ENCODE measurements at regions not wholly inside any gene's neighbourhood (a gene's known extent, or its start where the extent isn't known, plus 50 kb on each side); places are given as distances from the start of the nearest gene placed in this dataset.

DNA sequence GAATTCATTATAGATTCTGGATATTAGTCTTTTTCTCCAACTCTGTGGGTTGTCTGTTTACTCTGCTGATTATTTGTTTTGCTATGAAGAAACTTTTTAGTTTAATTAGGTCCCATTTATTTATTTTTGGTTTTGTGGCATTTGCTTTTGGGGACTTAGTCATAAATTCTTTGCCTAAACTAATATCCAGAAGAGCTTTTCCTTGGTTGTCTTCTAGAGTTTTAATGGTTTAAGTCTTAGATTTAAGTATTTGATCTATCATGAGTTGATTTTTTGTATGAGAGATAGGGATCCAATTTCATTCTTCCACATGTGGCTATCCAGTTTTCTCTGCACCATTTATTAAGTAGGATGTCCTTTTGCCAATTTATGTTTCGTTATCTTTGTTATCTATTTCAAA is 683.4 kb upstream of the FBXO33 start:
- Histone ChIP-seq H2AFZ (ENCODE audit: low read depth) (no peak overlapping the region), H3K9ac (no peak overlapping the region), H3K4me2 (no peak overlapping the region), H3K36me3 (replicated peaks in 1 of 2; ENCODE audit: control insufficient read depth in 1 of 2, insufficient read depth in 2 of 2, low read length in 1 of 2) (no peaks in the 10 kb centered on the region), H3K9me3 (no peaks in the 10 kb centered on the region), H3K27me3 (ENCODE audit: insufficient read depth) (no peaks in the 10 kb centered on the region), H3K27ac (ENCODE audit: low read depth in 2 of 2, low read length in 1 of 2) (no peak overlapping the region), H3K4me3 (ENCODE audit: low read depth in 2 of 2, low read length in 1 of 2) (no peak overlapping the region), H3F3A (replicated peaks; ENCODE audit: insufficient read depth) (no peaks in the 10 kb centered on the region), H3K4me1 (ENCODE audit: control insufficient read depth in 1 of 2, insufficient read depth in 2 of 2, low read depth in 1 of 2, low read length in 1 of 2) (no peaks in the 10 kb centered on the region), H3K79me2 (ENCODE audit: insufficient read depth) (no peaks in the 10 kb centered on the region), H4K20me1 (ENCODE audit: insufficient read depth) (no peaks in the 10 kb centered on the region), H3K9me2 (no peaks in the 10 kb centered on the region)
- no peak for TF ChIP-seq TAF1 (IDR thresholded peaks at IDR 0.05; ENCODE audit: borderline replicate concordance, low read depth, low read length)
- no peak for TF ChIP-seq NRF1 (IDR thresholded peaks at IDR 0.05; ENCODE audit: low read depth, low read length)
- TF ChIP-seq RXRA (IDR thresholded peaks at IDR 0.05; ENCODE audit: borderline replicate concordance, low read depth): no peak
- TF ChIP-seq TEAD4 (IDR thresholded peaks at IDR 0.05; ENCODE audit: borderline replicate concordance, insufficient read depth): no peak
- no peak for TF ChIP-seq TCF12 (IDR thresholded peaks at IDR 0.05)
- no peak for TF ChIP-seq FOXJ3 (CRISPR knock-in tag; IDR thresholded peaks at IDR 0.05)
- no peak for TF ChIP-seq REST (IDR thresholded peaks at IDR 0.05; ENCODE audit: low read depth, low read length)
- no peak for TF ChIP-seq MXI1 (IDR thresholded peaks at IDR 0.05; ENCODE audit: low read depth, low read length)
- no peak for TF ChIP-seq FOSL2 (IDR thresholded peaks at IDR 0.05; ENCODE audit: borderline replicate concordance, low read depth)
- TF ChIP-seq CHD2 (IDR thresholded peaks at IDR 0.05; ENCODE audit: low read length, partially characterized antibody): no peak
- TF ChIP-seq YY1 (IDR thresholded peaks at IDR 0.05; ENCODE audit: low read depth): no peak
- TF ChIP-seq CTCF (IDR thresholded peaks at IDR 0.05): no peak
- no peak for TF ChIP-seq JUND (IDR thresholded peaks at IDR 0.05)
- TF ChIP-seq MEF2A (IDR thresholded peaks at IDR 0.05; ENCODE audit: borderline replicate concordance, low read depth): no peak
- TF ChIP-seq, protein P1, sequence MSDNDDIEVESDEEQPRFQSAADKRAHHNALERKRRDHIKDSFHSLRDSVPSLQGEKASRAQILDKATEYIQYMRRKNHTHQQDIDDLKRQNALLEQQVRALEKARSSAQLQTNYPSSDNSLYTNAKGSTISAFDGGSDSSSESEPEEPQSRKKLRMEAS (IDR thresholded peaks at IDR 0.05; ENCODE audit: low read depth): no peak
- no peak for TF ChIP-seq USF2 (IDR thresholded peaks at IDR 0.05; ENCODE audit: borderline replicate concordance, low read depth, low read length)
- TF ChIP-seq GABPA (IDR thresholded peaks at IDR 0.05; ENCODE audit: low read depth): no peak
- TF ChIP-seq SIN3A (IDR thresholded peaks at IDR 0.05; ENCODE audit: borderline replicate concordance, low read depth, low read length): no peak
- TF ChIP-seq, protein P2, sequence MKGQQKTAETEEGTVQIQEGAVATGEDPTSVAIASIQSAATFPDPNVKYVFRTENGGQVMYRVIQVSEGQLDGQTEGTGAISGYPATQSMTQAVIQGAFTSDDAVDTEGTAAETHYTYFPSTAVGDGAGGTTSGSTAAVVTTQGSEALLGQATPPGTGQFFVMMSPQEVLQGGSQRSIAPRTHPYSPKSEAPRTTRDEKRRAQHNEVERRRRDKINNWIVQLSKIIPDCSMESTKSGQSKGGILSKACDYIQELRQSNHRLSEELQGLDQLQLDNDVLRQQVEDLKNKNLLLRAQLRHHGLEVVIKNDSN (IDR thresholded peaks at IDR 0.05; ENCODE audit: borderline replicate concordance, low read depth): no peak
- no peak for TF ChIP-seq EP300 (IDR thresholded peaks at IDR 0.05; ENCODE audit: borderline replicate concordance in 1 of 2, low read depth in 1 of 2, low read length in 1 of 2)
- DNase-seq: no peak
- WGBS (ENCODE audit: low lambda C conversion rate): 0% methylated on average over 1 of the region's 1 CpG
- ChIA-PET CTCF (no interaction called here), POLR2A (no interaction called here)
